Astrocyte of the cerebellum (primary cell): ENCODE measurements at regions not wholly inside any gene's neighbourhood (a gene's known extent, or its start where the extent isn't known, plus 50 kb on each side); places are given as distances from the start of the nearest gene placed in this dataset.

Source experiments
- DNase-seq: peaks from one replicate; pipeline ENCODE4 v3.0.0-alpha.2; 2011; ENCODE audit warnings: low read depth
- H3K4me3 ChIP-seq: 2 replicates; pipeline ENCODE4 v1.5.1; 2011; ENCODE audit warnings: mild to moderate bottlenecking, low read depth, low read length, moderate library complexity
- in situ Hi-C: cut with HindIII; loops from 2 replicates; pipeline ENCODE4 v1.10.0; 2017; ENCODE audit warnings: low sequenced_read_pairs
- TF ChIP-seq, protein P1 (sequence below): IDR thresholded peaks from 2 replicates; pipeline ENCODE4 v1.5.1; 2012; ENCODE audit warnings: low read length, low read depth, moderate library complexity, mild to moderate bottlenecking; ENCODE audit errors: missing control alignments

DNA sequence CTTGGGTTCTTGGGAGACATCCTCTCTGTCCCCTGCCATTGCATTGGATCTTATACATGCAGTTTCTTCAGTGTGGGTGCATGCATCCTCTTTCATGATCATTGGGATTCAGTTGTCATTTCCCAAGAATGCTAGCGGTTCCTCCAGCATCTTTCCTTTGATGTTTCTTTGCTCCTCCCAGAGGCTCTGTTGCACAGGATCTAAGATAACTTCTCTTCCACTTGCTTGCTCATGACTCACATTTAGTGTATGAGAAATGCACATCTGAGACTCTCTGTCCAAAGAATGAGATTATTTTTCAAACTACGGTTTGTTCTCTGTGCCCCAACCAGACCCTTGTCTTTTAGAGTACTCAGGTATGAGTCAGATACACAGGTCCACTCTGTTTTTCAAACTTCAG, 197.1 kb downstream of the NDFIP2 start:
- H3K4me3 ChIP-seq, result no peak overlapping the region
- TF ChIP-seq, protein P1, sequence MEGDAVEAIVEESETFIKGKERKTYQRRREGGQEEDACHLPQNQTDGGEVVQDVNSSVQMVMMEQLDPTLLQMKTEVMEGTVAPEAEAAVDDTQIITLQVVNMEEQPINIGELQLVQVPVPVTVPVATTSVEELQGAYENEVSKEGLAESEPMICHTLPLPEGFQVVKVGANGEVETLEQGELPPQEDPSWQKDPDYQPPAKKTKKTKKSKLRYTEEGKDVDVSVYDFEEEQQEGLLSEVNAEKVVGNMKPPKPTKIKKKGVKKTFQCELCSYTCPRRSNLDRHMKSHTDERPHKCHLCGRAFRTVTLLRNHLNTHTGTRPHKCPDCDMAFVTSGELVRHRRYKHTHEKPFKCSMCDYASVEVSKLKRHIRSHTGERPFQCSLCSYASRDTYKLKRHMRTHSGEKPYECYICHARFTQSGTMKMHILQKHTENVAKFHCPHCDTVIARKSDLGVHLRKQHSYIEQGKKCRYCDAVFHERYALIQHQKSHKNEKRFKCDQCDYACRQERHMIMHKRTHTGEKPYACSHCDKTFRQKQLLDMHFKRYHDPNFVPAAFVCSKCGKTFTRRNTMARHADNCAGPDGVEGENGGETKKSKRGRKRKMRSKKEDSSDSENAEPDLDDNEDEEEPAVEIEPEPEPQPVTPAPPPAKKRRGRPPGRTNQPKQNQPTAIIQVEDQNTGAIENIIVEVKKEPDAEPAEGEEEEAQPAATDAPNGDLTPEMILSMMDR, result no peak
- DNase-seq, result no peak
- in situ Hi-C loops, result no loop called here

DNA sequence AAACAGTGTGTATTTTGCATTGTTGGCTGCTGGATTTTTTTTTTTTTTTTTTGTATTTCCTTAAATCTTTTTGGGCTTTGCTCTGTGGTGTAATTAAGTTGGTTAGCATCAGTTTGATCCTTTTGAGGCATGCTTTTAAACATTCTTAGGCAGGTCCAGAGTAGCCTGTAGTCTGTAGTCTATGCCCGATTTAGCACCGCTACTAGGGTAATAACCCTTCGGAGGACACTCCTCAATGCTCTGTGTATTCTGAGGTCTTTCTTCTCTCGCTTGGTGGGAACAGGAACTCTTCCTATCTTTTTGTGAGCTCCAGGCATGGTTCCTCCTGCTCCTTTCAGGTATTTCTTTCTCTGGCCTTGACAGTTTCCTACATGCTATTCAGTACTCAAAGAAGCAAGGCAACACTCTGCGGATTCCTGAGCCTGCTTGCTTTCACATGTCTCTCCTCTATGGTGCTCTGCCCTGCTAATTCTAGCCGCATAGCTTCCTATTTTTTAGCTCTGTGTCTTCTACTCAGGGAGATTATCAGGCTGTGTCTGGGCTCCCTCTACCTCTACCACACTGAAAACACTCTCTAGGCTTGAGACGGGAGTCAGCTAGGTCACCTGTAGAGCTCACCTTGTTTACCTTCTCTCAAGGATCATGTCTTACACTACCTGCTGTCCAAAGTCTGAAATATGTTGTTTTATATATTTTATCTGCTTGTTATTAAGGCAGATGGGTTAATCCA, 195.1 kb downstream of the NDFIP2 start:
- TF ChIP-seq, protein P1, result no peak
- no peak overlapping the region for H3K4me3 ChIP-seq
- DNase-seq, result no peak
- in situ Hi-C loops, result no loop called here

DNA sequence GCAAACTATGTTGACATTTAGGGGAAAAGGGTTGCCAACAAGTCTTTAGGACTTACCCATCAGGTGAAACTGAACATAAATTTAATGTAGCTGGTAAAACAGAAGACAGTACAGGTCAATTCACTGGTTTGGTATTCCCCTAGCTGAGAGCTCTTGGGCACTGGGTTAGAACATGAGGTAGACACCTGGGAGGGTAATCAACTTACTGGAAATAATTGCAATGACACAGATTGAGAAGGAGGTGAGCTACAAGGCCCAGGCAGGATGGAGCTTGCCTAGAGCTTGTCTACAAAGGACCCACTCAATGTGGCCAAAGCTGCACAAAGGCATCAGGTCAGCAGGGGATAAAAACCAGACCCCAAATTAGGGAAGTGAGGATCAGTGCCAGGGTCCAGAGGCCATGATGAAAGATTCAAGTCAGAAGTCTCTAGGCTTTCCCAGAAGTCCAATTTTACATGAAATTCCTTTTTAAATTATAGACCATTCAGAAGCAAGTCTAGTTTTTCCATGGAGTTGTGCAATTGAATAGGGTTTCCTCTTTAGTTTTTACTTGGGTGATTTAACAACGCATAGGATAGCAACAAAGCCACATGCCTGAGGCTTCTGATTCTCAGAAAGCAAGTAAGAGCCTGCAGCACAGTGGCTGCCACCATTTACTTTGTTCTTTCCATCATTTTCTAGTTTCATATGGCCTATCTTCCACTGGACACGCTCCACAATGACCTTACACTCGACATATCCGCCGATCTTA, 194.0 kb downstream of the NDFIP2 start:
- no peak overlapping the region for H3K4me3 ChIP-seq
- TF ChIP-seq, protein P1, result no peak
- no peak for DNase-seq
- in situ Hi-C loops, result loop anchor here (25.0 kb wide), 1 partner anchor 687 kb away; no protein-coding TSS in a partner anchor

DNA sequence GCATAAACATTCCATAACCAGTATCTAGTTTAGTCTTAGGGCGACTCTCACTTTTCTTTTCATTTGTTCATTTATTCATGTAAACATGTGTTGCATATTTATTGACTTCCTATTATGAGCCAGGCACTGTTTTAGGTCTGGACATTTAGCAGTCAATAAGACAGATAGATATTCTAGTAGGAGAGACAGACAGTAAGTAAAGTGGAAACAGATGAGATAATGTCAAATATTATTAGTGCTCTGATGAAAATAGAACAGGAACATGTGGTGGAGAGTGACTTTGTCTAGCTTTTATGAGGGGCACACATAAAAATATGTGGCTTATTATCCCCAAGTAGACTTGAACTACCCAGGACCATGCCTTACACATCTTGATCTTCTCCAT, 193.0 kb downstream of the NDFIP2 start:
- TF ChIP-seq, protein P1, result no peak
- in situ Hi-C loops, result loop anchor here (25.0 kb wide), 1 partner anchor 688 kb away; no protein-coding TSS in a partner anchor
- H3K4me3 ChIP-seq, result no peak overlapping the region
- no peak for DNase-seq

DNA sequence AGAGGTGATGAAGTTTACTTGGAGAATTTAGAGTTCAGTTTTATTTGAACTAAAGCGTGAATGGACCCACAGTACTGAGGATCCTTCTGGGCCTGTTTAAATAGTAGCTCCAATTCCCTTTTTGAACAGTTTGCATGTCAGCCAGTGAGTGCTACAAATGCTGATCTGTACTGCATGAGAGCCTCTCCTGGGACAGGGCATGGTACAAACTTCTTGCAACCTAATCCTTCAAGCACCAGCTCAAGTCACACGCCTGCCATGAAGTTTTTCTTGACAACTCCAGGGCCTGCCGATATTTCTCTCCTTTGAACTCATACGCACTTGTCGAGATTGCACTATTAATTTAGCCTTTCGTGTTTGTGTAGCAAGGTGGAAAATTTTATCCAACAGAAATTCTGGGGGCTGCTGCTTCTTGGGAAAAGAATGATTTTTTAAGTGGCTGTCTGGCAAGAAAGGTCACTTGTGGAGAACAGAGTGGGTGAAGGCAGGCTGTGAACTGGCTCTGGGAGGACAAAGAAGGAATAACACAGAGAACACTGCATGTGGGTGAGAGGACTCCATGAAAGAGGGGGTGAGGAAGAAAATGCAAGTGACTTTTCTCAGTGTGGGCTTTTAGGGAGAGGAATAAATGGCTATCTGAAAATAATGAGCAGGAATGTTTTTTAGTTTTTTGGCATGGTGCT, 192.5 kb downstream of the NDFIP2 start:
- TF ChIP-seq, protein P1, result no peak
- no peak for DNase-seq
- in situ Hi-C loops, result loop anchor here (25.0 kb wide), 1 partner anchor 689 kb away; no protein-coding TSS in a partner anchor
- H3K4me3 ChIP-seq, result no peak overlapping the region

DNA sequence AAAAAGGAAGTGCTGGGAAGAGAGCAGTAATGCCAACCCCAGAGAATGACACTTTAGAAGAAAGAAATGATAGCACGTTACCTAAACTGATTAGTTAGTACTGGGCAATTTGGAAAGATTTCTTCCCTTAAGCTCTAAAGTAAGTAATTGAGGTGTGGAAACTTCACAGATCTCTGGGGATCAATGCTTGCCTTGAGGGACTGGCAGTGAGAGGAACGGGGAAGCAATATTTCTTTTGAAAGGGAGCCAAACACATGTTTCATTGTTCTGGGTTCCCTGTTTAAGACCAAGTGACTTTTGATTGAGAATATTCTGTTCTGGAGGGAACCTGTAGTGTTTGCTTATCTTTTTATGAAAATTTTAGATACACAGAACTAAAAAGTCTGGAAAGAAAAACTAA, 190.5 kb downstream of the NDFIP2 start:
- TF ChIP-seq, protein P1, result no peak
- DNase-seq, result no peak
- no peak overlapping the region for H3K4me3 ChIP-seq
- in situ Hi-C loops, result loop anchor here (25.0 kb wide), 1 partner anchor 691 kb away; no protein-coding TSS in a partner anchor
